ENCODE measurements at regions not wholly inside any gene's neighbourhood (a gene's known extent, or its start where the extent isn't known, plus 50 kb on each side); places are given as distances from the start of the nearest gene placed in this dataset.
"Not testable (repeated sequence)": the region's sequence is repeated elsewhere in the genome, so short reads cannot be mapped to it uniquely, and the experiment has no call there.

DNA sequence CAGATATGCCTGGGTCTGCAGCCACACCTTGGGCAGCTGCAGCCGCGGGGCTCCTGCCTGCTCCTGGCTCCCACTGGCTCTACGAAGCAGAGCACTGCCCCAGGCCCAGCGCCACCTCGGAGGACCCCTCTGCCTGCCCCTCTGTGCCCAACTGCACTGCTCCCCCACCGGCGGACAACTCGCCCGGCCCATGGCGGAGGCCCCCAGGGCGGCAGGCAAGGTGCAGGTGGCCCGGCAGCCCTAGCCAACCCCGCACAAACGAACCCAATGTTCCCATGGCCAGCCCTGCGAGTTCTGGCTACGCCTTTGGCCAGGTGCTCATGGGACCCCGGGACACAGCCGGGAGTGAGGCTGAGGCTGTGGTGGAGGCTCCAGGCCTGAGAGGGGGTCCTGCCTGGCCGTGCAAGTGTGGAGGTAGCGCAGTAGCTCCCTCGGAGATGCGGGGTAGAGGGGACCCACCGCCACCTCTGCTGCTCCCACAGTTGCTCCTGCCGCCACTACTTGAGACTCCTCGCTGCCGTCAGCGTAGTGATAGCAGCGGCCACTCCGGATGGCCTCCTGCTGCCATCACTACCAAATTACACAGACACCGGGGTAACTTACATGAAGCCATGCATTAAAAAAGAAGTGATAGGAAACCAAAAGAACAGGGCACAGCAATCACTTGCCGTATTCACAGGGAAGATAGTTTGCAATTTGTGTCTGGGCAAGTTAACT lies 97.3 kb upstream of the SP4 start:
- DNase-seq = no peak

DNA sequence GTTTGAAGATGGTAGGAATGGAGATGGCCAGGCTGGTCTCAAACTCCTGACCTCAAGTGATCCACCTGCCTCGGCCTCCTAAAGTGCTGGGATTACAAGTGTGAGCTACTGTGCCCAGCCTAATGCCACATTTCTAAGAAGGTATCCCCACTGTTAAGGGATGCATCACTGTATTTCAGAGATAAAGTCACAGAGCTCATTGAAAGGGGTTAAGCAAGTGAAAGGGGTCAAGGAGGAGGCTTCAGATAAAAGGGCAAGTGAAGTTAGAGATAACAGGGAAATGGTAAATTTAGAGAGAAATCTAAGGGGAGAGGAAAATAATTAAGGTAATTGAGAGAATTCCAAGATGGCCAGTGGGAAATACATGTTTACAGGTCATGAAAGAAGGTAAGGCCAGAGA lies 93.0 kb upstream of the SP4 start:
- DNase-seq = no peak

DNA sequence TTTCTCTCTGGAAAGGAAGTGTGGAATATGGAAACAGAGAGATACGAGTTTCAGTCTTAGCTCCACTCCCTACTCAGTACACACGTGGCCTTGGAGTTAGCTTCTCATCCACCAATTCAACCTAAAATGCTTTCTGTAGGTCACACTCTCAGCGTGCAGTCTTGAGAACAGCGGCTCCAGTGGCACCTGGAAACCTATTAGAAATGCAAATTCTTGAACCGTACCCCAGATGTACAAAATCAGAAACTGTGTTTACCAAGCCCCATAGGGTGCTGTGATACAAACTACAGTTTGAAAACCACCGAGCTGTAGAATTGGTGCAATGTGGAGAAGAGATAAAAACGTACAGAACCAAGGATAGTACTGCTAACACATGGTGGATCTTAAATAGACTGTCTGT lies 91.1 kb upstream of the SP4 start:
- no peak for DNase-seq

DNA sequence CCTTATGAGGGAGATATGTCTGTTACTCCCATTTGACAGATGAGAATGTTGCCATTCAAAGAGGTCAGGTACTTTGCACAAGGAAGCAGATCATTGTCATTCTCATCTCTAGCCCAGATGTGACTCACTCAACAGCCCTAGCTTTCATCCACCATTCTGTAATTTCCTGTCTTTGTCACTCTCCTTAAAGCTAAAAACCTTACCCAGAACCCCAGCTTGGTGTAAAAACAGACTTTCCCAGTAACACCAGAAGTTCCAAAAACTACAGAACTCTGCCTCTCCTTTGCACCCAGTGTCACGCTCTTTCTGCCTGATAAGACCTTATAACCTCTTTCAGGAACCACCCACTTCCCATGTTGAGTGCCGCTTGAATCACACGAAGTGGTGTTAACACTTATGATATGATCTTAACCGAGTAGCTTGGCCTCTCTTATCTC lies 89.1 kb upstream of the SP4 start:
- no peak for DNase-seq

DNA sequence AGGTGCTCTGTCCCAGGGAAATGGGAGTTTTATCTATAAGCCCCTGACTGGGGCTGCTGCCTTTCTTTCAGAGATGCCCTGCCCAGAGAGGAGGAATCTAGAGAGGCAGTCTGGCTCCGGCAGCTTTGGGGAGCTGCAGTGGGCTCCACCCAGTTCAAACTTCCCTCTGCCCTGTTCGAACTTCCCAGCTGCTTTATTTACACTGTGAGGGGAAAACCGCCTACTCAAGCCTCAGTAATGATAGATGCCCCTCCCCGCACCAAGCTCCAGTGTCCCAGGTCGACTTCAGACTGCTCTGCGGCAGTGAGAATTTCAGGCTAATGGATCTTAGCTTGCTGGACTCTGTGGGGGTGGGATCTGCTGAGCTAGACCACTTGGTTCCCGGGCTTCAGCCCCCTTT lies 83.0 kb upstream of the SP4 start:
- DNase-seq = not testable (repeated sequence)

DNA sequence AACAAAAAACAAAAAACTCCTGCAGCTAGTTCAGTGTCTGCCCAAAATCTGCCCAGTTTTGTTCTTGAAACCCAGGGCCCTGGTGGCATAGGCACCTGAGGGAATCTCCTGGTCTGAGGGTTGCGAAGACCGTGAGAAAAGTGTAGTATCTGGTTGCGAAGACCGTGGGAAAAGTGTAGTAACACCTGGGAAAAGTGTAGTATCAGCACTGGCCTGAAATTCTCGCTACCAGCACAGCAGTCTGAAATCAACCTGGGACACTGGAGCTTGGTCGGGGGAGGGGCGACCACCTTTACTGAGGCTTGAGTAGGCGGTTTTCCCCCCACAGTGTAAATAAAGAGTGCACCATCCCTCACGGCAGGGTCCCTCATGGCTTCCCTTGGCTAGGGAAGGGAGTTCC lies 82.5 kb upstream of the SP4 start:
- no peak for DNase-seq

DNA sequence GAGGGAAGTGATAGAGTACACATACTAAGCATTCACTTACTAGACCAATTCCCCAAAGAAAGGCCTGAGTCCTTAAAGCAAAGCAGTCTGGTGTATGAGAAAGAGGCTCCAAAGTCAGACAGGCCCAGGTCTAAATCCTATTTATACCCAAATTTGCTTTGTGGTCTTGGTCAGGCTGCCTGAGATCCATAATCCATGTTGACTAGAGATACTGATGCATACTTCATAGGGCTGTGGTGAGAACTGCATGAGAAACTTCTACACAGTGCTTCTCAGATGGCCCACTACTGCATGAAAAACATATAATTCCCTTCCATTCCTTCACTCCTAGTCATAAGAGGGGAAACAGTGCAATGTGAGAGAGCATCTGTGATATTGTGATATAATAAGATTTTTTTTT lies 81.6 kb upstream of the SP4 start:
- no peak for DNase-seq

DNA sequence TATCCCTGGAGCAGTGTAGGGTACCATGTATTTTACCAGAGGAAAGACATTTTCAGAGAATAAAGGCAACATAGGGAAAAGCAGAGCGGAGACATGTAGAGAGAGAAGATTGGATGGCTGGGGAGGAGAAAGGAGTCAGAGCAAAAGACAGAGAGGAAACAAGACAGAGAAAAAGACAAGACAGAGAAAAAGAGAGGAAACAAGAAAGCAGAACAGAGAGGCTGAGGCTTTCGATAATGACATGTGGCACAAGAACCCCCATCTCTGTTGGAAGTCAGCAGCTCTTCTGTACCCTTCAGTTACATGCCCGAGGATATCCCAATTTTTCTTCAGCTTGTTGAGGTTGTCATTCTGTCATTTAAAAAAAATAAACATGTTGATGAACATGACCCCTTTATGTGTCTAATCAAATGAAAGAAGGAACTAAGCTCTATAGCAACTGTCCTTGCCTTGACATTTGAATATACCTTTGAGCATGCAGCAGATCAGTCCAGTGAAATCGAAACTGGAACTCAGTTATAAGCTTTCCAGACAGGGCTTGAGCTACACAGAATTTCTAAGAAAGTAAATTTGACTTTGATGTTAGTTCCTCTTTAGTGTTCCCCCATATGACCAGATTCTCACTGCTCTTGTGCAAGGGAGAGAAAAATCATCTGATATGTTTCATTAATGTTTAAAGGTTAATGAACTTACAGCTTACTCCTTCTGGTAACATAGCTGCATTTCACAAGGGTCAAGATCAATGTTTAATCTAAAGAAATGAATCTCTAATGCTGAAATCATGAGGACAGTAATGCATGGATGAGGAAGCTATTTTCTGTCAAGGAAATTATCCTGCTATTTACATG lies 75.1 kb upstream of the SP4 start:
- no peak for DNase-seq

DNA sequence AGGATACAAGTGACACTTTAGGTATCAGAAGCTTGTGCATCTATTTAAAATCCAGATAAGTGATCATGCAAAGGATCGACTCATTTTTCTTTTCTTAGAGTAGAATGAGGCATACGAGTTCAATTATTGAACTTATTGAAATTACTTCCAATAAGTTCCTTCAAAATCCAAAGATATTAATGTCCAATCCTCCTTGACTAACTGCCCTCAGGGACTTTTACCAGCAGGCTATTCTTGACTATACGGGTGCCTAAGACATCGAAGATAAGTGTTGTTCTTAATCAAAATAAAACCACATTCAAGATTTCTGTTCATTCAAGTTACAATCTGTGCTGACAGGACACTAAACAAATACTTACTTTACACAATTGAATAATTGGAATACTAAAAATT lies 74.5 kb upstream of the SP4 start:
- DNase-seq = no peak

DNA sequence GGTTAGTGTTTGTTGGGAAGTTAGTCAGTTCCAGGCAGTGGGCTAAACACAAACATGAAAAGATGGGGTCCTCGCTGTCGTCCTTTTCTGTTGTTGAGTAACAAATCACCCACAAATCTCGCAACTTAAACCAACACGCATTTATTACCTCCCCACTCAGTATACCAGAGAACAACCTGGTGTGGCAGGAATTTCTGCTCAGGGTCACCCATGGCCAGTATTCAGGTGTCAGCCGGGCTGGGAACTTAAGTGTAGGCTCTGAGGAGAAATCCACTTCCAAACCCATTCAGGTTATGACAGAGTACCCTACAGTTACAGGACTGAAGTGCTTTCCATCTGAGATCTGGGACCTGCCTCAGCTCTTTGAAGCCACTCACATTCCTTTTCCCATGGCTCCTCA lies 73.6 kb upstream of the SP4 start:
- DNase-seq = no peak

DNA sequence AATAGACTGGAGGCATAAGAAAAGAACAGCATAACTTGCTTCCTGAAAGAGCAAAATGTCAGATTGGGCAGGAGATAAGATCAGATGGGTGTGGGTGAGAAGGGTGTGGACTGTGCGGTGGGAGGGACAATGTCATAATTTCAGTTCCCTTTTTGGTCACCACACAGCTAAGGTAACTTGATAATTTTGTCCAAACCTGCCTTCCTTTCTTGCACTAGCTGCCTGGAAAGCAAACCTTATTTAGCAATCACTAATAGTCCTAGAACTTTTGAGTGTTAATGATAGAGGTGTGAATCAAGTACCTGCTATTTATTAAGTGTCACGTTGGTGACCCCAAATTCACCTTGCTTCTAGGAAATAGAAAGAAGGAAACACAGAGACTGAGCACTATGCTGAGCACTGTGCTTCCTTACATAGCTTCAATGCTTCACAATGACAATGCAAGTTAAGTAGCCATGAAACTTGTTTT lies 72.4 kb upstream of the SP4 start:
- DNase-seq = no peak

DNA sequence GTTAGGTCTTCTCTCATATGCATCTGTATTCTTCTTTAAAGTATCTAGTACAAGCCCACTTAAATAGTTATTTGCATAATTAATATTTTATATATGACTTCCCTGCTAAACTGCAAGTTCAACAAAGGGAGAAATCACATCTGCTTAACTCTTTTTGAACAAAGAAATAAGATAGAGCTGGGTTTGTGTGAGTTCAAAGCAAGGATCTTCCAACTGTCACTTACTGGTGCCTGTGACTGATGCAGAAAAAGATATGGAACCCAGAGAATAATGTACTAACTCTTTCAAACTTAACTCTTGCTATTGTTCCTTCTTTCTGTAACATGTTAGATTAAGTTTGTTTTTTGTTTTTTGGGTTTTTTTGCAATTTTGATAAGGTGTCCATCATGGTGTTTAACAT lies 71.3 kb upstream of the SP4 start:
- no peak for DNase-seq

DNA sequence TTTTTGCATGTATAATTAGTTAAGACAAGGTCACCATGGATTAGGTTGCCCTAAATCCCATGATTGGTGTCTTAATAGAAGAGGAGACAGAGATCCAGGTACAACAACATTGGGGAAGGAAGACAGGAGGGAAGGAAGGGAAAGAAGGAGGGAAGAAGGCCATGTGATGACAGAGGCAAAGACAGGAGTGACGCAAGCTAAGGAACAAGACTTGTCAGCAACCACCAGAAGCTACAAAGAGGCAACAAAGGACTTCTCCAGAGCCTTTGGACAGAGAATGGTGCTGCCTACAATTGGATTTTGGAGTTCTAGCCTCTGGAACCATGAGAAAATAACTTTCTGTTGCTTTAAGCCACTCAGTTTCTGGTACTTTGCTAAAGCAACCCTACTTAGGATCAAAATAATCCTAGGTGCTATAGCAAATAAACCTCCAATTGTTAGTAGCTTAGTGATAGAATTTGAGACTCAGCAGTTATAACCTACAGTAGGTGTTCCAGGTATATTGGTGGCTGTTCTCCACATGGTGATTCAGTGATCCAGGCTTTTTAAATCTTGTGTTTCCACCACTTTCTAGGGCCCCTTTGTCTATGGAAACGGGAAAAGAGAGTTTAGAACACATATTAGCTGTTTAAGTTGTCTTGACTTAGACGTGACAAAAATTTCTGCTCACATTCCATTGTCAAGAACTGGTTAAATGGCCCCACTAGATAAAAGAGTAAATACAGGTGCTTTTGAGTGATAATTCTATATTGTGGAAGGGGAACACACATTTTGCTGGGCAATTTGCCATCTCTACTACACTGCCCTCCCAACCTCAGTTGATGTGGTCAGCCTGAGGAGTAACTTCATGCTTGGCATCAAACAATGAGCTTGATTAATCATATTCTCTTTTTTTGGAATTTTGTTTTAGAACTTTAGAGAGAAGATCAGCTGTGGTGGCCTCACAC lies 70.5 kb upstream of the SP4 start:
- DNase-seq = no peak

DNA sequence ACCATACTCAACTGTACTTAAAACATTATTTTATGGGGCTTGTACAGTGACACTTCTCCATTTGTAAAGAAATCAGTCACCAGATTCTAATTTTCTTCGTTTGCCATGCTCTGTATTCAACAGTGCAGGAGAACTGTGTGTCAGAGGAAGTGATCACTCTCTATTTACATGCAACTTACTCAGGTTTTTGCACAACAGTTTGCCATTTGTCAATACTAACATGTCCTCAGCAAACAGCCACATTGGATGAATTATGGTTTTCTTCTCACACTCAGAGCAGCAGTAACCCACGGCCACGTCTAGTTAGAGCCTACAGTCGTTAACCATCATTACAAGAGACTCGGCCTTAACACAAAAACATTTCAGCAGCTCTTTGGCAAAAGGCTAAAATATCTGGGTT lies 69.2 kb upstream of the SP4 start:
- no peak for DNase-seq

DNA sequence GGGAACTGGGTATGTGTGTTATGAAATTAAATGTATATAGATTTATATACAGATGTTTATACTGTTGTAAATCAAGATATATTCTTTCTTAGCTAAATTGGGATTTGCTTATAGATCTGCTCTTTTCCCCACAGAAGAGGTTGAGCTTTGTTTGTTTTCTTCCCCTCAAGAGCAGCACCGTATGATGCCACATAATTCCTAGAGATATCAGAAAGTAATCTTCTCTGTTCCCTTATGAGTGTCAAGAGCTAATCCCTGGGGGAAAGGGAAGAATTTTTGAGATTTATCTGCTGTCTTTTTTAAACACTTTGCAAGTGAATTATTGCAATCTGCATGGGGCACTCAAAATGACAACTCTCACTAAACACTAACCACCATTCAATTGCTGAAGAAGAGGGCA lies 68.7 kb upstream of the SP4 start:
- no peak for DNase-seq

DNA sequence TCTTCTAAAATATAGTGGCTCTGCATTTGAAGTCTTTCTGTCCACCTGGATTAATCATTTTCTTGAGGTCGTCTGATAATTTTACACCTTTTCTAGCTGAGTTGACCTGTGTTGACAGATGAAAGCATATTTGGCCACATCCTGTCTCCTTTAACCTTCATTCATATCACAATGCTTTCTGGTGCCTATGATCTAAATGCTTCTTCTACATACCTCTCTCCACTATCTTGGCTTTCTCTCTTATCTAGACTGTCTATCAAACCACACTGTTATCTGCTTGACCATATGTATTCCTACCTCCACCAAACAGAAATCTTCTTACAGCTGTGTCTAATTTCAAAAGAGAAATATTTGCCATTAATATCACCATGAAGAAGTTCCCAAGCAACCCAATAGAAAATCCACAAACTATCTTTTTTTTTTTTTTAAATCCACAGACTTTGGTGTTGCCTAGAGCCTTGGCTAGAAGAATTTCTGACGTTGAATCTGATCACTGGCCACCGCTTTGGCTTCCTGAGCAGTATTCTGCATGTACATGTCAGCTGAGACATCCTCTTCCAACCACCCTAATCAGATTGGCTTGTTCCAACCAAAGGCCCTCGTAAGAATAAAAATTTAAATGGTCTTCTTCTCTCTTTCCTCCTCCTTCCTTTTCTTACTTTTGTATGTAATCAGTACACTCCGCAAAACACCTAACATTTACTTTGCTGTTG lies 66.3 kb upstream of the SP4 start:
- DNase-seq = no peak

DNA sequence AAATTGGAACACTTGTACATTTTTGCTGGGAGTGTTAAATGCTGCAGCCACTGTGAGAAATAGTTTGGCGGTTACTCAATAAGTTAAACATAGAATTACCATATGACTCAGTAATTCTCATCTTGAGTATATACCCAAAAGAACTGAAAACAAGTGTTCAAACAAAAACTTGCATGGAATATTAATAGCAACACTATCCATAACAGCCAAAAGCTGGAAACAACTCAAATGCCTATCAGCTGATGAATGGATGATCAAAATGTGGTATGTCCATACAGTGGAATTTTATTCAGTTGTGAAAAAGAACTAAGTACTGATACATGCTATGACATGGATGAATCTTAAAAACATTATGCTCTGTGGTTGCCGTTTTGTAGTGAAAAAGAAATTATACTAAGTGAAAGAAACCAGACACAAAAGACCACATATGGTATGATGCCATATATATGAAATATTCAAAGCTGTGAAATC lies 63.0 kb upstream of the SP4 start:
- DNase-seq = no peak

DNA sequence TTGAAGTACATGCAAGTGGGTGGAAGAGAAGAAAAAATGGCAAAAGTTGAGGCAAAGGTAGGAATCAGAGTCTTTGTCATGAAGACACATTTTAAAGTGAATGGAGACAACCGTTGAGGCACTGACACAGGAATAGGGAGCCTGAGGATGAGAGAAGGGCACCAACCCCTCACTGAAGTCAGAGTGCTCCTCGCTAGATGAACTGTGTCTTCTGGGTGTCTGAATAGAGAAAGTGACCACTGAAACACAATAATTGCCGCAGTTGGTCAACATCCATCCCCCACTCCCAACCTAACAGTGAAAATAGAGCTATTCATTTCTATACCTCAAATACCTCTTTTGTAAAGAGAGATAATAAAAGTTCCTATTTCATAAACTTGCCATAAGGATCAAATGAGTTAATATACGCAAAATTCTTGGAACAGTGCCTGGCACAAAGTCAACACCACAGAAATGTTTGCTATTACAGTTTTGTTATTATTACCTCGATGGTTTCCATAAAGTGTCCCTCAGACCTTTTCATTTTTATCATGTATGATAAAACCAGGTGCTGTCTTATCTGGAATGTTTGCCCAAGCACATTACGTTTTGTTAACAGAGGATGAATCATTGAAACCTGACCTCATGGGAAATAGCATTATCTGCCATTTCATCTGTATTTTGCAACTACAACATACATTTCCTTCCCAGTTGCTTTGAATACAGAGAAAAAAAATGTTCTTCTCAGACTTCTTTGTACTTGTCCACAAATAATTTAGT lies 61.8 kb upstream of the SP4 start:
- no peak for DNase-seq

DNA sequence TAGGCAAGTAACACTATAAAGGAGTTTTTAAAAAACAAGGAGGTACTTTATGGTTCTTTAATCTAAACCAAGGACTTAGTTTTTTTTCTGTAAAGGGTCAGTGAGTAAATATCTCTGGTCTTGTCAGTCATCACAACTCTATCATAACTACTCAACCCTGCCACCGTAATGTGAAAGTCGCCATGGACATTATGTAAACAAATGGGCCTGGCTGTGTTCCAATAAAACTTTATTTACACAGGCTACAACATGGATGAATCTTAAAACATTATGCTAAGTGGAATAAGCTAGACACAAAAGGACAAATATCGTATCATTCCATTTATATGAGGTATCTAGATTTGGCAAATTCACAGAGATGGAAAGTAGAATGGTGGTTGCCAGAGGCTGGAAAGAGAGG lies 60.8 kb upstream of the SP4 start:
- DNase-seq = no peak

DNA sequence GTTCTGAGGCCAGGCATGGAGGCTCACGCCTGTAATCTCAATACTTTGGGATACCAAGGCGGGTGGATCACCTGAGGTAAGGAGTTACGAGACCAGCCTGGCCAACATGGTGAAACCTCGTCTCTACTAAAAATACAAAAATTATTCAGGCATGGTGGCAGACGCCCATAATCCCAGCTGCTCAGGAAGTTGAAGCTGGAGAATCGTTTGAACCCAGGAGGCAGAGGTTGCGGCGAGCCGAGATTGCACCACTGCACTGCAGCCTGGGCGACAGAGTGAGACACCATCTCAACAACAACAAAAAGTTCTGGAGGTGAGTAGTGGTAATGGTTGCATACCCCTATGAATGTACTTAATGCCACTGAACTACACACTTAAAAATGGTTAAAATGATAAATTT lies 60.3 kb upstream of the SP4 start:
- no peak for DNase-seq

DNA sequence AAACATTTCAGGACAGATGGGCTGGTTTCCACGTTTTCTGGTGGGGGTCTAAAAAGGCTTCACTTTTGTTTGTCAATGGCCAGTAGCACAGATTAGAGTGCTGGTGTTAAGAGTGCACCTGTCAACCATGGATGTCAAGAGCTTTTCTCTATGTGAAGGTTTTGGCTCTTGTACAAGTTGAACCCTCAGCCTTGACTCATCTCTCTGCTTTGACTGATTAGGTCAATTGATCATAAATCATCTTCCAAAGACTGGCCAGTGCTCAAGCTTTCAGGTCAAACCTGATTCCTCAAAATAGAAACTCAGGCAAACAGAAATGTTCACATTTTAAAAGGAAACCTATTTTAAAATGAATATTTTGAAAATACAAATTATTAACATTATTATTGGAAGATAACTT lies 59.6 kb upstream of the SP4 start:
- DNase-seq = no peak
